ENCODE measurements at regions not wholly inside any gene's neighbourhood (a gene's known extent, or its start where the extent isn't known, plus 50 kb on each side); places are given as distances from the start of the nearest gene placed in this dataset.

DNA sequence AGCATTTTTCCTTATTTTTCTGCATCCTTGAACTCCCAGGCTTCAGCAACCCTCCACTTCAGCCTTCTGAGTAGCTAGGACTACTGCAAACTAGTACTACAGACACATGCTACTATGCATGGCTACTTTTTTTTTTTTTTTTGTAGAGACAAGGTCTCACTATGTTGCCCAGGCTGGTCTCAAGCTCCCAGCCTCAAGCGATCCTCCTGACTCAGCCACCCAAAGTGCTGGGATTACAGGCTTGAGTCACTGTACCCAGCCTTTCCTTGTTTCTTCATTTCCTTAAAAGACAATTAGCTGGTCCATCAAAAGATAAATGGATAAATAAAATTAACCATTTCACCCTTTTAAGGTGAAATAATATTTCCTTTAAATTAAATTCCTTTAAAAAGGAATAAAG lies 205.8 kb downstream of the SPTSSA start:
- TF ChIP-seq EP300 (IDR thresholded peaks at IDR 0.05; ENCODE audit: borderline replicate concordance) (no peak), MAX (IDR thresholded peaks at IDR 0.05) (no peak), TCF12 (IDR thresholded peaks at IDR 0.05; ENCODE audit: low read depth) (no peak), EGR1 (IDR thresholded peaks at IDR 0.05) (no peak), CEBPB (IDR thresholded peaks at IDR 0.05) (no peak), RAD21 (IDR thresholded peaks at IDR 0.05; ENCODE audit: low read depth) (no peak), YY1 (IDR thresholded peaks at IDR 0.05; ENCODE audit: low read depth) (no peak), CREB1 (IDR thresholded peaks at IDR 0.05; ENCODE audit: low read depth) (no peak)
- TF ChIP-seq, protein P1, sequence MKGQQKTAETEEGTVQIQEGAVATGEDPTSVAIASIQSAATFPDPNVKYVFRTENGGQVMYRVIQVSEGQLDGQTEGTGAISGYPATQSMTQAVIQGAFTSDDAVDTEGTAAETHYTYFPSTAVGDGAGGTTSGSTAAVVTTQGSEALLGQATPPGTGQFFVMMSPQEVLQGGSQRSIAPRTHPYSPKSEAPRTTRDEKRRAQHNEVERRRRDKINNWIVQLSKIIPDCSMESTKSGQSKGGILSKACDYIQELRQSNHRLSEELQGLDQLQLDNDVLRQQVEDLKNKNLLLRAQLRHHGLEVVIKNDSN (IDR thresholded peaks at IDR 0.05), result no peak
- TF ChIP-seq, protein P2, sequence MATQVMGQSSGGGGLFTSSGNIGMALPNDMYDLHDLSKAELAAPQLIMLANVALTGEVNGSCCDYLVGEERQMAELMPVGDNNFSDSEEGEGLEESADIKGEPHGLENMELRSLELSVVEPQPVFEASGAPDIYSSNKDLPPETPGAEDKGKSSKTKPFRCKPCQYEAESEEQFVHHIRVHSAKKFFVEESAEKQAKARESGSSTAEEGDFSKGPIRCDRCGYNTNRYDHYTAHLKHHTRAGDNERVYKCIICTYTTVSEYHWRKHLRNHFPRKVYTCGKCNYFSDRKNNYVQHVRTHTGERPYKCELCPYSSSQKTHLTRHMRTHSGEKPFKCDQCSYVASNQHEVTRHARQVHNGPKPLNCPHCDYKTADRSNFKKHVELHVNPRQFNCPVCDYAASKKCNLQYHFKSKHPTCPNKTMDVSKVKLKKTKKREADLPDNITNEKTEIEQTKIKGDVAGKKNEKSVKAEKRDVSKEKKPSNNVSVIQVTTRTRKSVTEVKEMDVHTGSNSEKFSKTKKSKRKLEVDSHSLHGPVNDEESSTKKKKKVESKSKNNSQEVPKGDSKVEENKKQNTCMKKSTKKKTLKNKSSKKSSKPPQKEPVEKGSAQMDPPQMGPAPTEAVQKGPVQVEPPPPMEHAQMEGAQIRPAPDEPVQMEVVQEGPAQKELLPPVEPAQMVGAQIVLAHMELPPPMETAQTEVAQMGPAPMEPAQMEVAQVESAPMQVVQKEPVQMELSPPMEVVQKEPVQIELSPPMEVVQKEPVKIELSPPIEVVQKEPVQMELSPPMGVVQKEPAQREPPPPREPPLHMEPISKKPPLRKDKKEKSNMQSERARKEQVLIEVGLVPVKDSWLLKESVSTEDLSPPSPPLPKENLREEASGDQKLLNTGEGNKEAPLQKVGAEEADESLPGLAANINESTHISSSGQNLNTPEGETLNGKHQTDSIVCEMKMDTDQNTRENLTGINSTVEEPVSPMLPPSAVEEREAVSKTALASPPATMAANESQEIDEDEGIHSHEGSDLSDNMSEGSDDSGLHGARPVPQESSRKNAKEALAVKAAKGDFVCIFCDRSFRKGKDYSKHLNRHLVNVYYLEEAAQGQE (IDR thresholded peaks at IDR 0.05; ENCODE audit: low read depth), result no peak
